ENCODE measurements at regions not wholly inside any gene's neighbourhood (a gene's known extent, or its start where the extent isn't known, plus 50 kb on each side); places are given as distances from the start of the nearest gene placed in this dataset.

DNA sequence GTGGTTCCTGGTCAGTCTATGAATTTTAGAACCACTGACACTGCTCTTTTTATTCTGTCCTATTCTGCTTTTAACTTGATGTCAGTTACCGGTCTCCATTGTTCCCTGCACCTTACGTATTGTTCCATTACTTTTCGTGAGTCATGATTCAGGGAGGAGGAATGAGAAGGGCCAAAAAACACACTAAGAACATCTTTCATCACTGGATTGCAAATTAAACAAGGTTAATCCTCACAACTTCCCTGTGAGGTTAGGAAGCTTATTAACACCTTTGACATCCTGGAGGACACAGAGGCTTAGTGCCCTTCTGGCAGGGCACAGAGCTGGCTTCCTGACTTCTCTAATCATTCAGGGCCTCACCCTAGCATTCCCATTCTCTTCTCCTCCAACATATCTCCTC is 227.6 kb upstream of the SATB1 start:
- H3K27ac ChIP-seq, result no peak overlapping the region
- H3K36me3 ChIP-seq, result no peaks in the 10 kb centered on the region
- TF ChIP-seq, protein P1, sequence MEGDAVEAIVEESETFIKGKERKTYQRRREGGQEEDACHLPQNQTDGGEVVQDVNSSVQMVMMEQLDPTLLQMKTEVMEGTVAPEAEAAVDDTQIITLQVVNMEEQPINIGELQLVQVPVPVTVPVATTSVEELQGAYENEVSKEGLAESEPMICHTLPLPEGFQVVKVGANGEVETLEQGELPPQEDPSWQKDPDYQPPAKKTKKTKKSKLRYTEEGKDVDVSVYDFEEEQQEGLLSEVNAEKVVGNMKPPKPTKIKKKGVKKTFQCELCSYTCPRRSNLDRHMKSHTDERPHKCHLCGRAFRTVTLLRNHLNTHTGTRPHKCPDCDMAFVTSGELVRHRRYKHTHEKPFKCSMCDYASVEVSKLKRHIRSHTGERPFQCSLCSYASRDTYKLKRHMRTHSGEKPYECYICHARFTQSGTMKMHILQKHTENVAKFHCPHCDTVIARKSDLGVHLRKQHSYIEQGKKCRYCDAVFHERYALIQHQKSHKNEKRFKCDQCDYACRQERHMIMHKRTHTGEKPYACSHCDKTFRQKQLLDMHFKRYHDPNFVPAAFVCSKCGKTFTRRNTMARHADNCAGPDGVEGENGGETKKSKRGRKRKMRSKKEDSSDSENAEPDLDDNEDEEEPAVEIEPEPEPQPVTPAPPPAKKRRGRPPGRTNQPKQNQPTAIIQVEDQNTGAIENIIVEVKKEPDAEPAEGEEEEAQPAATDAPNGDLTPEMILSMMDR (IDR thresholded peaks at IDR 0.05), result no peak
- TF ChIP-seq POLR2A (IDR thresholded peaks at IDR 0.05), result no peak
- no peak for TF ChIP-seq EP300 (IDR thresholded peaks at IDR 0.05)
- H3K9me3 ChIP-seq, result no peaks in the 10 kb centered on the region
- no peaks in the 10 kb centered on the region for H3K27me3 ChIP-seq
- WGBS, 2 donors, result 81 to 97% methylated on average over 3 of the region's 3 CpGs
- no peaks in the 10 kb centered on the region for H3K4me1 ChIP-seq
- no peak for DNase-seq (ENCODE audit: low spot score in 2 of 2)
- H3K4me3 ChIP-seq, result no peak overlapping the region

DNA sequence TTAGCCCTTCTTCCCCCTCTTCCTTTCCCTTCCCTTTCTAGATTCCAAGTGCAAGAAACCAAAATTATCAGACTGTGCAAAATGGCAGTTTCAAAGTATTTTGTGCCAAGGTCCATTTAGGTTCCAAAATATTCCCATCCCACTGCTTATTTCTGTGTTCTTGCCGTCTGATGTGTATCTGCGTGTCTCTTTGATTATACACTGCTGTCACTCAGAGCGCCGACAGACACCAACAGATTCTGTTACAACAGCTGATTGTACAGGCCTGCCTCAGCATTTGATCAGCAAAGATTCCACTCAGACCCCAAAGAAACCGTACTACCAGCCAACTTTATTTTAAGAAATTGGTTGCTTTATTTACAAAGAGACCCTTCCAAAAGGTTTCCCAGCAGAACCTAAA is 225.6 kb upstream of the SATB1 start:
- WGBS, 2 donors, result 82 to 84% methylated on average over 5 of the region's 5 CpGs
- no peaks in the 10 kb centered on the region for H3K4me1 ChIP-seq
- no peak overlapping the region for H3K4me3 ChIP-seq
- H3K27ac ChIP-seq, result no peak overlapping the region
- TF ChIP-seq, protein P1 (IDR thresholded peaks at IDR 0.05), result no peak
- TF ChIP-seq POLR2A (IDR thresholded peaks at IDR 0.05), result no peak
- TF ChIP-seq EP300 (IDR thresholded peaks at IDR 0.05), result no peak
- no peak for DNase-seq (ENCODE audit: low spot score in 2 of 2)
- H3K27me3 ChIP-seq, result no peaks in the 10 kb centered on the region
- no peaks in the 10 kb centered on the region for H3K36me3 ChIP-seq
- no peaks in the 10 kb centered on the region for H3K9me3 ChIP-seq

DNA sequence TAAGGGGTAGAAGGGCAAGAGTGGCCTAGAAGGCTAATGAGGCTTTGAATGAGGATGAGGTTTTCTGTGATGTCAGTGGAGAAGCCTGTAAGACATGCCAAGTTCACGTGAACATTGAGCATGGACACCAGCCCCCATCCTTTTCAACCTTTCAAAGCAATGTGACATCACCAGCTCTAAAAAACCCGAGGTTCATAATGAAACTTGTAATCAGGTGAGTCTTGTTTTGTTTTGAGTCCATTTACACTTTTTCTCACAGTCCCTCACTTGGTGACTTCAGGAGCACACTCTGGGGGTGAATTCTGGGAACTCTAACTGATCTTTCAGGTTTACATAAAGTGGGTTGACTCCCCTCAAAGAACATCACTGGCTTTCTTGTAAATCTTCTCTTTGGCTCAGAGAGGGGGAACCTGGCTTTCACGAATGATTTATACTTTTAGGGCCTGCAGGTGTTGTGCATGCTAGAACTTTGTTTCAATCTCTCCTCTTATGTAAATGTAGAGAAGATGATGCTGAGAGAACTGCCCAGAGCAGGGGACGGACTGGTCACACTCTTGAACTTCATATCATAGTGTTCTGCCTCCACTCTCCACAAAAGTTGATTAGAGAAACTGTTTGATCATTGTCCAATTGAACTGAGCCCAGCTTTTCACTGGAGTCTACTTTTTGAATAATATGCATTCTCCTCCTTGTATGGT is 224.7 kb upstream of the SATB1 start:
- Histone ChIP-seq H3K27me3 (no peaks in the 10 kb centered on the region), H3K4me3 (no peak overlapping the region), H3K36me3 (no peaks in the 10 kb centered on the region), H3K4me1 (no peaks in the 10 kb centered on the region), H3K27ac (no peak overlapping the region), H3K9me3 (no peaks in the 10 kb centered on the region)
- no peak for DNase-seq (ENCODE audit: low spot score in 2 of 2)
- 79 to 88% methylated on average over 4 of the region's 4 CpGs for whole genome bisulfite sequencing, 2 donors
- TF ChIP-seq EP300 (IDR thresholded peaks at IDR 0.05) (no peak), POLR2A (IDR thresholded peaks at IDR 0.05) (no peak)
- TF ChIP-seq, protein P1 (IDR thresholded peaks at IDR 0.05), result no peak

DNA sequence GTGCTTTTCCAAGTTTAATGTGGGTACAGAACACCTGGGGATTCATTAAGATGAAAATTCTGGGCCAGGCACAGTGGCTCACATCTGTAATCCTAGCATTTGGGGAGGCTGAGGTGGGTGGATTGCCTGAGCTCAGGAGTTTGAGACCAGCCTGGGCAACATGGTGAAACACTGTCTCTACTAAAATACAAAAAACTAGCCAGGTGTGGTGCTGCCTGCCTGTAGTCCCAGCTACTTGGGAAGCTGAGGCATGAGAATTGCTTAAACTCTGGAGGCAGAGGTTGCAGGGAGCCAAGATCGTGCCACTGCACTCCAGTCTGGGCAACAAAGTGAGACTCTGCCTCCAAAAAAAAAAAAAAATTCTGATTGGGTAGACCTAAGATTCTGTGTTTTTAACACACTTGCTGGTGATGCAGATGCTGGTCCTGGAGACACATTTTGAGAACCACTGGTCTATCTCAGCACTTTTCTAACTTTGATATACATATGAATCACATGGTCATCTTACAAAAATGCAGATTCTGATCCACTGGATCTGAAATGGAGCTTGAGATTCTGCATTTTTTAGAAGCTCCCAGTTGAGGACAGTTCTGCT is 223.8 kb upstream of the SATB1 start:
- Histone ChIP-seq H3K27ac (no peak overlapping the region), H3K4me1 (no peaks in the 10 kb centered on the region), H3K9me3 (no peaks in the 10 kb centered on the region), H3K36me3 (no peaks in the 10 kb centered on the region), H3K27me3 (no peaks in the 10 kb centered on the region), H3K4me3 (no peak overlapping the region)
- no peak for DNase-seq (ENCODE audit: low spot score in 2 of 2)
- 43 to 80% methylated on average over 1 of the region's 1 CpG for whole genome bisulfite sequencing, 2 donors
- TF ChIP-seq, protein P1 (IDR thresholded peaks at IDR 0.05), result no peak
- TF ChIP-seq POLR2A (IDR thresholded peaks at IDR 0.05), result no peak
- no peak for TF ChIP-seq EP300 (IDR thresholded peaks at IDR 0.05)

DNA sequence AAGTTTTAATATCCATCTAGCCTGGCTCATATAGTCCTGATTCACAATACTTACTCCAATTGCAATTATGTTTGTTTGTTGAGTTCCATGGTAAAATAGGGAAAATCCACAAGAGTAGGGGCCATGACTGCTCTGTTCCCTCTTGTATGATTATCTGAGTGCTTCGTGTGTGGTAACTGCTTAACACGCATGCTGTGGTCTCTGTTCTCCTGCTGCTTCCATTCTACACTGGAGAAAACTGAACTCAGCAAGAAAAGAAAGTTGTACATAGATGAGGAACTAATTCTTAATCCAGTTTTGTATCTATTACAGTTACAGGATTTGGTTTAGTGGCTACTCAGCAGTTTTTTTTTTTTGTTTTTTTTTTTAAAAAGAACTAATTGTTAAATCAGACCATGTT is 223.0 kb upstream of the SATB1 start:
- 45 to 48% methylated on average over 2 of the region's 2 CpGs for WGBS, 2 donors
- H3K27ac ChIP-seq, result no peak overlapping the region

More for the DNA sequence above, 223.0 kb upstream of the SATB1 start:
- Histone ChIP-seq H3K4me3 (no peak overlapping the region), H3K36me3 (no peaks in the 10 kb centered on the region), H3K9me3 (no peaks in the 10 kb centered on the region), H3K4me1 (no peaks in the 10 kb centered on the region), H3K27me3 (no peaks in the 10 kb centered on the region)
- TF ChIP-seq, protein P1 (IDR thresholded peaks at IDR 0.05), result no peak
- no peak for TF ChIP-seq EP300 (IDR thresholded peaks at IDR 0.05)
- TF ChIP-seq POLR2A (IDR thresholded peaks at IDR 0.05), result no peak
- DNase-seq (ENCODE audit: low spot score in 2 of 2), result no peak
